ENCODE measurements at regions not wholly inside any gene's neighbourhood (a gene's known extent, or its start where the extent isn't known, plus 50 kb on each side); places are given as distances from the start of the nearest gene placed in this dataset.

GRCh38 chr16:75792771-75793492 is 66.6 kb upstream of the CPHXL start:
- 14% methylated on average over 1 of the region's 7 CpGs; no CpG with 5 or more reads in 1 of the 2 experiments for WGBS, 2 experiments (ENCODE audit: extremely low coverage in 2 of 2, insufficient read length in 1 of 2)
- intact Hi-C loops (cut with micrococcal nuclease): no loop called here
- no peak overlapping the region for H2BK5ac ChIP-seq (ENCODE audit: low read depth, low read length, poor library complexity, severe bottlenecking)

More at GRCh38 chr16:75792771-75793492, 66.6 kb upstream of the CPHXL start:
- H4K20me1 ChIP-seq (ENCODE audit: insufficient read depth, low read length): no peaks in the 10 kb centered on the region
- H2BK15ac ChIP-seq (ENCODE audit: low read depth, low read length): no peak overlapping the region
- H3K36me3 ChIP-seq (ENCODE audit: control insufficient read depth, insufficient read depth, low read length): no peaks in the 10 kb centered on the region
- no TSS peak for BruUV-seq (replicated peaks)
- H3K23ac ChIP-seq (ENCODE audit: low read depth, low read length): no peak overlapping the region
- no peak overlapping the region for H3K4me2 ChIP-seq (ENCODE audit: low read depth, low read length)
- no peak overlapping the region for H2AFZ ChIP-seq (replicated peaks; ENCODE audit: low read length, poor library complexity)
- no peak overlapping the region for H4K8ac ChIP-seq (ENCODE audit: low read depth in 2 of 2, low read length in 2 of 2)
- no peaks in the 10 kb centered on the region for H3K4me1 ChIP-seq (ENCODE audit: control insufficient read depth, insufficient read depth, low read length)
- H3K4me3 ChIP-seq (ENCODE audit: insufficient read depth, low read depth, low read length): no peak overlapping the region
- TF ChIP-seq BHLHE40 (IDR thresholded peaks at IDR 0.05; ENCODE audit: low read depth, low read length): no peak
- TF ChIP-seq NFE2L2 (IDR thresholded peaks at IDR 0.05; ENCODE audit: low read depth, low read length): no peak
- TF ChIP-seq, protein P1, sequence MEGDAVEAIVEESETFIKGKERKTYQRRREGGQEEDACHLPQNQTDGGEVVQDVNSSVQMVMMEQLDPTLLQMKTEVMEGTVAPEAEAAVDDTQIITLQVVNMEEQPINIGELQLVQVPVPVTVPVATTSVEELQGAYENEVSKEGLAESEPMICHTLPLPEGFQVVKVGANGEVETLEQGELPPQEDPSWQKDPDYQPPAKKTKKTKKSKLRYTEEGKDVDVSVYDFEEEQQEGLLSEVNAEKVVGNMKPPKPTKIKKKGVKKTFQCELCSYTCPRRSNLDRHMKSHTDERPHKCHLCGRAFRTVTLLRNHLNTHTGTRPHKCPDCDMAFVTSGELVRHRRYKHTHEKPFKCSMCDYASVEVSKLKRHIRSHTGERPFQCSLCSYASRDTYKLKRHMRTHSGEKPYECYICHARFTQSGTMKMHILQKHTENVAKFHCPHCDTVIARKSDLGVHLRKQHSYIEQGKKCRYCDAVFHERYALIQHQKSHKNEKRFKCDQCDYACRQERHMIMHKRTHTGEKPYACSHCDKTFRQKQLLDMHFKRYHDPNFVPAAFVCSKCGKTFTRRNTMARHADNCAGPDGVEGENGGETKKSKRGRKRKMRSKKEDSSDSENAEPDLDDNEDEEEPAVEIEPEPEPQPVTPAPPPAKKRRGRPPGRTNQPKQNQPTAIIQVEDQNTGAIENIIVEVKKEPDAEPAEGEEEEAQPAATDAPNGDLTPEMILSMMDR (conservative IDR thresholded peaks at IDR 0.05; ENCODE audit: low read depth, low read length): no peak
- TF ChIP-seq MAFK (IDR thresholded peaks at IDR 0.05; ENCODE audit: low read depth, low read length): no peak
- TF ChIP-seq FOS (IDR thresholded peaks at IDR 0.05; ENCODE audit: low read depth, low read length): no peak
- TF ChIP-seq CHD1 (IDR thresholded peaks at IDR 0.05; ENCODE audit: low read depth, low read length): no peak
- TF ChIP-seq RFX5 (IDR thresholded peaks at IDR 0.05; ENCODE audit: low read depth, low read length): no peak
- no peak for TF ChIP-seq RAD21 (IDR thresholded peaks at IDR 0.05; ENCODE audit: low read length)
- TF ChIP-seq MAZ (IDR thresholded peaks at IDR 0.05; ENCODE audit: borderline replicate concordance, low read depth, low read length): no peak
- no peak for TF ChIP-seq CEBPB (IDR thresholded peaks at IDR 0.05; ENCODE audit: low read depth, low read length)
- TF ChIP-seq RCOR1 (IDR thresholded peaks at IDR 0.05; ENCODE audit: insufficient replicate concordance, low read length): no peak
- no peak for TF ChIP-seq ELK1 (IDR thresholded peaks at IDR 0.05; ENCODE audit: borderline replicate concordance, low read depth, low read length)
- no peak for TF ChIP-seq USF2 (IDR thresholded peaks at IDR 0.05; ENCODE audit: low read depth, low read length)
- no peak for TF ChIP-seq POLR2A (IDR thresholded peaks at IDR 0.05; ENCODE audit: low read depth, low read length)
- TF ChIP-seq SMC3 (IDR thresholded peaks at IDR 0.05; ENCODE audit: low read depth, low read length): no peak
- no peak for TF ChIP-seq MXI1 (IDR thresholded peaks at IDR 0.05; ENCODE audit: borderline replicate concordance, low read depth, low read length)
- H3K14ac ChIP-seq (replicated peaks; ENCODE audit: low read depth, low read length): no peak overlapping the region
- H2AK9ac ChIP-seq (replicated peaks; ENCODE audit: low read depth, low read length, poor library complexity): no peak overlapping the region
- H3K79me1 ChIP-seq (ENCODE audit: low read depth in 1 of 2, low read length in 2 of 2): no peaks in the 10 kb centered on the region
- no peak overlapping the region for H3K56ac ChIP-seq (ENCODE audit: extremely low read depth, insufficient read depth, low read length)
- POLR2A ChIA-PET (ENCODE audit: unreplicated experiment): no interaction called here
- no peaks in the 10 kb centered on the region for H3K27me3 ChIP-seq (ENCODE audit: control insufficient read depth, insufficient read depth, low read length)
- dilution Hi-C loops (cut with HindIII; ENCODE audit: low sequenced_read_pairs, unreplicated experiment): loop anchor here (25.0 kb wide), 1 partner anchor 1369 kb away; no protein-coding TSS in a partner anchor
- H3K9ac ChIP-seq (ENCODE audit: low read depth, low read length): no peak overlapping the region
- H2BK120ac ChIP-seq (ENCODE audit: low read depth, low read length): no peak overlapping the region
- H3K4ac ChIP-seq (ENCODE audit: low read depth, low read length): no peak overlapping the region
- H3K9me3 ChIP-seq (ENCODE audit: control insufficient read depth, insufficient read depth, low read length): no peaks in the 10 kb centered on the region
- H2BK20ac ChIP-seq (ENCODE audit: low read depth, low read length): no peak overlapping the region
- in situ Hi-C loops (cut with MboI; ENCODE audit: low sequenced_read_pairs): no loop called here
- no peak overlapping the region for H3K27ac ChIP-seq (ENCODE audit: insufficient read depth, low read length)
- no peak overlapping the region for H2AK5ac ChIP-seq (ENCODE audit: low read depth, low read length)
- no peaks in the 10 kb centered on the region for H3K9me1 ChIP-seq (ENCODE audit: insufficient read depth, low read length)
- no peak for DNase-seq
- H4K91ac ChIP-seq (ENCODE audit: insufficient read depth, low read depth, low read length): no peak overlapping the region
- no peak for ATAC-seq (ENCODE audit: low read depth)
- no peak overlapping the region for H4K5ac ChIP-seq (ENCODE audit: low read depth, low read length)
- CTCF ChIA-PET: interaction anchor here (0.9 kb wide), 1 partner anchor 860 kb away, joined by 3 read pairs; no protein-coding TSS in a partner anchor
- H3K18ac ChIP-seq (ENCODE audit: low read depth, low read length): no peak overlapping the region

Data from IMR-90 (cell line).